ELF-1 (cell line): ENCODE measurements at regions not wholly inside any gene's neighbourhood (a gene's known extent, or its start where the extent isn't known, plus 50 kb on each side); places are given as distances from the start of the nearest gene placed in this dataset.
"Not testable (repeated sequence)": the region's sequence is repeated elsewhere in the genome, so short reads cannot be mapped to it uniquely, and the experiment has no call there.

Source experiments
- DNase-seq: peaks from one replicate; pipeline ENCODE4 v3.0.0-alpha.2; 2016; ENCODE audit warnings: low read depth, low spot score

DNA sequence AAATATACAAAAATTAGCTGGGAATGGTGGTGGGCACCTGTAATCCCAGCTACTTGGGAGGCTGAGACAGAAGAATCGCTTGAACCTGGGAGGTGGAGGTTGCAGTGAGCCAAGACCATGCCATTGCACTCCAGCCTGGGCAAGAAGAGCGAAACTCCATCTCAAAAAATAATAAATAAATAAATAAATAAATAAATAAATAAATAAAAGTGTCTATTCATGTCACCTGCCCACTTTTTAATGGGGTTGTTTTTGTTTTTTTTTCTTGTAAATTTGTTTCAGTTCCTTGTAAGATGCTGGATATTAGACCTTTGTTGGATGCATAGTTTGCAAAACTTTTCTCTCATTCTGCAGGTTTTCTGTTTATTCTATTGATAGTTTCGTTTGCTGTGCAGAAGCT, 71.9 kb upstream of the KCNAB1 start:
- not testable (repeated sequence) for DNase-seq

- no peak for DNase-seq
Measured at GRCh38 chr3:156050918-156051317, 69.5 kb upstream of the KCNAB1 start.

- DNase-seq, result no peak
Measured at GRCh38 chr3:156051651-156052050, 68.7 kb upstream of the KCNAB1 start.

DNA sequence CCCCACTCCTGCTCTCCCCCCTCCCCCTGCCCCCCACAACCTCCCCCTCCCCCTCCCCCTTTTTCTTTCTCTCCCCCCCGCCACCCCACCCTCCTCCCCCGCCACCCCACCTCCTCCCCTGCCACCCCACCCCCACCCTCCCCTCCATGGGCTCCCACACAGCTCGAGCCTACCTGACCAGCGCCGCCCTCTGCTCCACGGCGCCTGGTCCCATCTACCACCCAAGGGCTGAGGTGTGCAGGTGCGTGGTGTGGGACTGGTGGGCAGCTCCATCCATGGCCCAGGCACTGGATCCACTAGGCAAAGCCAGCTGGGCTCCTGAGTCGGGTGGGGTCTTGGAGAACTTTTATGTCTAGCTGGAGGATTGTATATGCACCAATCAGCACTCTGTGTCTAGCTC, 68.3 kb upstream of the KCNAB1 start:
- DNase-seq, result no peak

DNA sequence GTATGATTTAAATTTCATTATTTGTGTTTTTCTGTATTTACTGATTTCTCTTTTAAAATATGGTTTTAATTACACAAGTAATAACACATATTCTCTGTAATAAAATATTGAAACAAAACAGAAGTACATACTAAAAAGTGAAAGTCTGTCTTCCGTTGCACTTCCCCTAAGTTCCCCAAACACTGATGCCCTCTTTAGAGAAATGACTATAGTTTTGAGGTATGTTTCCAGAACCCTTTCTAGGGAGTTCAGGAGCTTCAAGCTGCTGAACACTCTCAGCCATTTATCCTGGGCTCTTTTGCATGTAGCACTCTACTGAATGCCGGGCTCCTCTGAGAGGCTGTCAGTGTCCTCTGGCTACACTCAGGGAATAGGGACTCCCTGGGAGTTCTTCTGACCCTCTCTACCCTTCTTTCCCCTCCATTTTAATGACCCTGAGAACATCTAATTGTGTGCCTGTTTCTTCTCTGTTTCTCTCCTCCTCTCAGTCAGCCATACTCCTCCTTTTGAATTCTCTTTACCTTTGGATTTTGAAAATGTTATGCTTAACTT, 60.4 kb upstream of the KCNAB1 start:
- no peak for DNase-seq

- not testable (repeated sequence) for DNase-seq
Measured at GRCh38 chr3:156068151-156068550, 52.2 kb upstream of the KCNAB1 start.

- DNase-seq, result no peak
Measured at GRCh38 chr3:156070028-156070427, 50.4 kb upstream of the KCNAB1 start.
